ENCODE measurements at regions not wholly inside any gene's neighbourhood (a gene's known extent, or its start where the extent isn't known, plus 50 kb on each side); places are given as distances from the start of the nearest gene placed in this dataset.
"Not testable (repeated sequence)": the region's sequence is repeated elsewhere in the genome, so short reads cannot be mapped to it uniquely, and the experiment has no call there.

- ChIA-PET POLR2A (interaction anchor here (0.9 kb wide), 1 partner anchor 9 kb away, joined by 4 read pairs; no protein-coding TSS in a partner anchor), CTCF (interaction anchor here (0.6 to 1.5 kb wide), 3 partner anchors 28 to 179 kb away, joined by 3 to 5 read pairs (median 3); no protein-coding TSS in a partner anchor)
- TF ChIP-seq TAF1 (IDR thresholded peaks at IDR 0.05; ENCODE audit: borderline replicate concordance, low read depth, low read length) (no peak), SMC3 (IDR thresholded peaks at IDR 0.05; ENCODE audit: low read depth, low read length) (no peak), FOSL2 (IDR thresholded peaks at IDR 0.05; ENCODE audit: borderline replicate concordance, low read depth) (no peak), EP300 (IDR thresholded peaks at IDR 0.05; ENCODE audit: borderline replicate concordance in 1 of 2, low read depth in 1 of 2, low read length in 1 of 2) (no peak)
- TF ChIP-seq, protein P1, sequence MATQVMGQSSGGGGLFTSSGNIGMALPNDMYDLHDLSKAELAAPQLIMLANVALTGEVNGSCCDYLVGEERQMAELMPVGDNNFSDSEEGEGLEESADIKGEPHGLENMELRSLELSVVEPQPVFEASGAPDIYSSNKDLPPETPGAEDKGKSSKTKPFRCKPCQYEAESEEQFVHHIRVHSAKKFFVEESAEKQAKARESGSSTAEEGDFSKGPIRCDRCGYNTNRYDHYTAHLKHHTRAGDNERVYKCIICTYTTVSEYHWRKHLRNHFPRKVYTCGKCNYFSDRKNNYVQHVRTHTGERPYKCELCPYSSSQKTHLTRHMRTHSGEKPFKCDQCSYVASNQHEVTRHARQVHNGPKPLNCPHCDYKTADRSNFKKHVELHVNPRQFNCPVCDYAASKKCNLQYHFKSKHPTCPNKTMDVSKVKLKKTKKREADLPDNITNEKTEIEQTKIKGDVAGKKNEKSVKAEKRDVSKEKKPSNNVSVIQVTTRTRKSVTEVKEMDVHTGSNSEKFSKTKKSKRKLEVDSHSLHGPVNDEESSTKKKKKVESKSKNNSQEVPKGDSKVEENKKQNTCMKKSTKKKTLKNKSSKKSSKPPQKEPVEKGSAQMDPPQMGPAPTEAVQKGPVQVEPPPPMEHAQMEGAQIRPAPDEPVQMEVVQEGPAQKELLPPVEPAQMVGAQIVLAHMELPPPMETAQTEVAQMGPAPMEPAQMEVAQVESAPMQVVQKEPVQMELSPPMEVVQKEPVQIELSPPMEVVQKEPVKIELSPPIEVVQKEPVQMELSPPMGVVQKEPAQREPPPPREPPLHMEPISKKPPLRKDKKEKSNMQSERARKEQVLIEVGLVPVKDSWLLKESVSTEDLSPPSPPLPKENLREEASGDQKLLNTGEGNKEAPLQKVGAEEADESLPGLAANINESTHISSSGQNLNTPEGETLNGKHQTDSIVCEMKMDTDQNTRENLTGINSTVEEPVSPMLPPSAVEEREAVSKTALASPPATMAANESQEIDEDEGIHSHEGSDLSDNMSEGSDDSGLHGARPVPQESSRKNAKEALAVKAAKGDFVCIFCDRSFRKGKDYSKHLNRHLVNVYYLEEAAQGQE (IDR thresholded peaks at IDR 0.05; ENCODE audit: low read depth, low read length) = no peak
These were observed 65.2 kb upstream of the ARID1A start for GRCh38 chr1:26630634-26631033.

GRCh38 chr1:26635800-26636199 lies 60.0 kb upstream of the ARID1A start:
- H3K4me1 ChIP-seq (ENCODE audit: control insufficient read depth in 1 of 2, insufficient read depth in 2 of 2, low read depth in 1 of 2, low read length in 1 of 2); H3K9me3 ChIP-seq; H4K20me1 ChIP-seq (ENCODE audit: insufficient read depth); H3K9me2 ChIP-seq; H3K4me3 ChIP-seq (ENCODE audit: low read depth in 2 of 2, low read length in 1 of 2); H3F3A ChIP-seq (replicated peaks; ENCODE audit: insufficient read depth); H3K79me2 ChIP-seq (ENCODE audit: insufficient read depth); H3K36me3 ChIP-seq (replicated peaks in 1 of 2; ENCODE audit: control insufficient read depth in 1 of 2, insufficient read depth in 2 of 2, low read length in 1 of 2); H3K9ac ChIP-seq; DNase-seq; H2AFZ ChIP-seq (ENCODE audit: low read depth); H3K27ac ChIP-seq (ENCODE audit: low read depth in 2 of 2, low read length in 1 of 2); H3K27me3 ChIP-seq (ENCODE audit: insufficient read depth); POLR2A ChIA-PET; H3K4me2 ChIP-seq: not testable (repeated sequence)
- CTCF ChIA-PET = interaction anchor here (1.0 kb wide), 1 partner anchor 42 kb away, joined by 5 read pairs; no protein-coding TSS in a partner anchor
- WGBS (ENCODE audit: low lambda C conversion rate) = 94% methylated on average over 3 of the region's 3 CpGs

More at GRCh38 chr1:26630634-26631033, 65.2 kb upstream of the ARID1A start:
- WGBS (ENCODE audit: low lambda C conversion rate) = 87% methylated on average over 3 of the region's 3 CpGs
- Histone ChIP-seq H3K27ac (ENCODE audit: low read depth in 2 of 2, low read length in 1 of 2) (no peak overlapping the region), H3K9ac (no peak overlapping the region), H3K9me2 (no peaks in the 10 kb centered on the region), H3K36me3 (replicated peaks in 1 of 2; ENCODE audit: control insufficient read depth in 1 of 2, insufficient read depth in 2 of 2, low read length in 1 of 2) (no peaks in the 10 kb centered on the region), H3K27me3 (ENCODE audit: insufficient read depth) (no peaks in the 10 kb centered on the region), H3K4me3 (ENCODE audit: low read depth in 2 of 2, low read length in 1 of 2) (no peak overlapping the region), H2AFZ (ENCODE audit: low read depth) (no peak overlapping the region), H4K20me1 (ENCODE audit: insufficient read depth) (no peaks in the 10 kb centered on the region), H3K9me3 (no peaks in the 10 kb centered on the region), H3K4me2 (no peak overlapping the region), H3K4me1 (ENCODE audit: control insufficient read depth in 1 of 2, insufficient read depth in 2 of 2, low read depth in 1 of 2, low read length in 1 of 2) (no peaks in the 10 kb centered on the region), H3K79me2 (ENCODE audit: insufficient read depth) (no peaks in the 10 kb centered on the region), H3F3A (replicated peaks; ENCODE audit: insufficient read depth) (no peaks in the 10 kb centered on the region)
- no peak for DNase-seq

DNA sequence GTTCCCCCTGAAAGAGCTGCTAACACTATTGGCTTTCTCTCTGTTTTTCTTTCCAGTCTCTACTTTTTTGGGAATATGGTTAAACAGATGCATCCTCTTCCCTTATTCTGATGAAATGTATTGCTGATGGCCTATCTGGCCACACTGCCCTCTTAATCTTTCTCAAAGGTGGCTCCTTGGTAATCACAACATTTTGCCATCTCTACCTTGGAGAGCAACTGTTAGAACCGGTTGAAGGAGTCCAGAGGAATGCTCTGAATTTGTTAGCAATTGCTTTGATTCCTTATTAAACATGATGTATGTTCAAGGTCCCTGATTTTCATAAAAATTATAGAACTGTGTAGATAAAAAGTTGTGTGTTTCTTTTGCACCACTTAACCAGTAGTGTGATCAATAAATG lies 50.1 kb upstream of the ARID1A start:
- H2AFZ ChIP-seq (ENCODE audit: low read depth) = no peak overlapping the region
- POLR2A ChIA-PET = no interaction called here
- H3K4me3 ChIP-seq (ENCODE audit: low read depth in 2 of 2, low read length in 1 of 2) = no peak overlapping the region

More for the DNA sequence above, 50.1 kb upstream of the ARID1A start:
- DNase-seq = no peak
- Histone ChIP-seq H3K4me1 (ENCODE audit: control insufficient read depth in 1 of 2, insufficient read depth in 2 of 2, low read depth in 1 of 2, low read length in 1 of 2) (no peaks in the 10 kb centered on the region), H3F3A (replicated peaks; ENCODE audit: insufficient read depth) (no peaks in the 10 kb centered on the region), H3K9me3 (no peaks in the 10 kb centered on the region), H3K9ac (no peak overlapping the region), H3K36me3 (replicated peaks in 1 of 2; ENCODE audit: control insufficient read depth in 1 of 2, insufficient read depth in 2 of 2, low read length in 1 of 2) (no peaks in the 10 kb centered on the region), H4K20me1 (ENCODE audit: insufficient read depth) (no peaks in the 10 kb centered on the region), H3K79me2 (ENCODE audit: insufficient read depth) (no peaks in the 10 kb centered on the region), H3K4me2 (no peak overlapping the region), H3K27me3 (ENCODE audit: insufficient read depth) (no peaks in the 10 kb centered on the region), H3K27ac (ENCODE audit: low read depth in 2 of 2, low read length in 1 of 2) (no peak overlapping the region), H3K9me2 (no peaks in the 10 kb centered on the region)
- CTCF ChIA-PET = no interaction called here
- TF ChIP-seq CHD2 (IDR thresholded peaks at IDR 0.05; ENCODE audit: low read length, partially characterized antibody) = no peak
- TF ChIP-seq, protein P1 (IDR thresholded peaks at IDR 0.05; ENCODE audit: low read depth, low read length) = peak; percentile 75
- WGBS (ENCODE audit: low lambda C conversion rate) = 43% methylated on average over 1 of the region's 1 CpG

Measured in SK-N-SH (cell line).